Right ventricle myocardium inferior (tissue), 1 donor: ENCODE measurements at regions not wholly inside any gene's neighbourhood (a gene's known extent, or its start where the extent isn't known, plus 50 kb on each side); places are given as distances from the start of the nearest gene placed in this dataset.
A peak's percentile ranks its signal among the peaks of the same experiment; 100 is the strongest.

Source experiments
- ATAC-seq: fragments of 200-7000 bp; cut with Tn5 transposase; one replicate; pipeline ENCODE4 v1.9.1; 2020; ENCODE audit warnings: mild to moderate bottlenecking, moderate library complexity
- DNase-seq: peaks from one replicate; pipeline ENCODE4 v3.0.0; 2021; ENCODE audit errors: missing footprints
- intact Hi-C: fragments of 100-400 bp; cut with DNase I; formaldehyde crosslinking; loops from one replicate; pipeline ENCODE4 v1.11.0; 2022
- donor health status: DM: no; HTN: yes; CAD: no; lungs with severe emphysema.

DNA sequence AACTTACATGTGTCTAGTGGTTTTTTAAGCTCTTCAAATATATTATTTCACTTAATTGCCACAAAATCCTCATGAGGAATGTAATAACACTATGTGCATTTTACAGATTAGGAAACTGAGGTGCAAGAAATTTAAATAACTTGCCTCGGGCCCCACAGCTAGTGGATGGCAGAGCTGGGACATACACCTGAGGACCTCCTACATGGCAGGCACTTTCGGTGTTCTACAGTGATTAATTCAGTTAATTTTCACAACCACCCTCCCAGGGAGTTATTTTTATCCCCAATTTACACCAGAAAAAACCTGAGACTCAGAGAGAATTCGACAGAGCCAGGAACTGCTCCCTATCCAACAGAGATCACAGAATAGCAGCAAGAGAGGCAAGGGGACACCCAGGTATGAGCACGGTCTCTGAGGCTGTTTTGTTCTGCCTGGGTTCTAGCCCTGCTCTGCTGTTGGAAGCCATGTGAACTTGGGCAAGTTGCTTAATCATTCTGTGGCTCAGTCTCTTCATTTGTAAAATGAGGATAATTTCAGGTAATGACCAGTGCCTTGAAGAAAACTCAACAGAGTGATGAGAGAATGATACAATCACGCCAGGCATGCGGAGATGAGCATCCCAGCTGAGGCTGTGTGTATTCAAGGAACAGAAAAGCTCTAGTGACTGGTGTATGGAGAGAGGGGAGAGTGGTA, 82.3 kb downstream of the MYCN start:
- no peak for DNase-seq
- no peak for ATAC-seq

GRCh38 chr2:16021611-16022363, 81.4 kb downstream of the MYCN start:
- DNase-seq (no peak), ATAC-seq (no peak)
- intact Hi-C loops: no loop called here

More for the DNA sequence above, 82.3 kb downstream of the MYCN start:
- intact Hi-C loops: no loop called here

DNA sequence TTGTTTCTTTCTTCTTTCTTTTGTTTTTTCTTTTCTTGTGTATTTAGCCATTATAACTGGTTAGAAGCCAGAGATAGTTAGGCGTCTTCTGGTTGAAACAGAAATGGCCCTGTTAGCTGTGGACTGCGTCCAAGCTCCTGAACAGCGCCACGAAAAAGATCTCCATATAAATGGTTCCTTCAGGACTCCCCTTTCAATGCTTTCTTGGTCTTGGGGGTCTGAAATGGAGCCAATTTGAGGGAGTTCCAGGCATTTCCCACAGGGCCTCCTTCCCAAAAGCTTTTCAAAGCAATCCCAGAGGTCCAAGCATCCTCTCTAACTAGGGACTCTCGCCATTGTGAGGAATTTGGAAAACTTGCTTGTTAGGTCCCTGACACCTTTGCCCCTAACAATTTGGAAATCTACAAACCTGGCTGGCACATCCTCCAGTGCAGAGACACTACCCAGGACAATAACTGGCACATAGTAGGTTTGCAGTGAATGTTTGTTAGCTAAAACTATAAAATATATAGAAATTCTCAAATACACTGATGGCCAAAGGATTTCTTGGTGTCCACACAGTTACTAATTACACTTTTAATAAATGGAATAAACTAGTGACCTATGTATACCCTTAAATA, 80.1 kb downstream of the MYCN start:
- intact Hi-C loops: no loop called here
- no peak for ATAC-seq
- no peak for DNase-seq

- ATAC-seq (no peak), DNase-seq (no peak)
- intact Hi-C loops: no loop called here
Measured at GRCh38 chr2:16019617-16020351, 79.4 kb downstream of the MYCN start.

DNA sequence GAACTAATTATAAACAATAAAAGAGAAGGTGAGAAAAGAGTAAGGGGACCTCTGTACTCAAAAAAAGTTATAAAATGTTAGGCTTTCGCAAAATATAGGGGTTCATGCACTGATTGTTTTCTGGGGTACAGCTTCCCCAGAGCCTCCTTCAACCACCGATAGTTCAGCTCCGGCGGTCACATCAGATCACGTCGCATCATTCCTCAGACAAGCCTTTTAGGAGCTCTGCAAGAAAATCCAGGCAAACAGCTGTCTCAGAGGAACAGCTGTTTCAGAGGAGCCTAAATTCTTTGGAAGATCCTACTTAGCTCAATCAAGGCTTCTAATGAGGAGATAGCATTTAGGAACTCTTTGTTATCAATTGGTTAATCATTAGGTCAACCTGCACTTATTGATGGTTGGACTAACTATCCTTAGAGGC, 78.7 kb downstream of the MYCN start:
- ATAC-seq (no peak), DNase-seq (no peak)
- intact Hi-C loops: no loop called here

DNA sequence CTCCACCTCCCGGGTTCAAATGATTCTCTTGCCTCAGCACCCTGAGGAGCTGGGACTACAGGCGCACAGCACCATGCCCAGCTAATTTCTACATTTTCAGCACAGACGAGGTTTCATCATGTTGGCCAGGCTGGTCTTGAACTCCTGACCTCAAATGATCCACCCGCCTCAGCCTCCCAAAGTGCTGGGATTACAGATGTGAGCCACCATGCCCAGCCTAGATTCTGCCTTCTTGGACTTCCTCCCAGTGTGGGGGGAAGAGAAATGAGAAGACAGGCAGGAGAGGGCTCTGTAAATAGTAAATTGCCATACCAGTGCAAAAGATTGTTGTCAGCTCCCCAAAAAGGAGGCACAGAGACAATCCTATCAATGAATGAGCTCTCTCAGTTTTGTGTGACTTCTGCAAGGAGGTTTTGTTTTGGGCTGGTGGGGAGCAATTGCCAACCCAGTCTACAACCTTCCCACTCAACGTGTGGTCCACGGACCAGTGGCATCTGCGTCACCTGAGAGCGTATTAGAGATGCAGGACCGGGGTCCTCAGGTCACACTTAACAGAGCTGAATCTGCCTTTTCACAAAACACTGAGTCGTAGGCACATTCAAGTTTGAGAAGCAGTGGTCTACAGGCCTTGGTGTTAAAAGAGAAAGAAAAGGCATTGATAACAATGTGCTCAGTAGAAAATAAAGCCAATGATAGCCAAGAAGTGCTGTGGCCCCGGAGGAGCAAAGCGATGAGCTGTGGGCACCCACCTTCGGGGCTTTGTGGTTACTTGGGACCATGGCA, 78.1 kb downstream of the MYCN start:
- ATAC-seq: no peak
- intact Hi-C loops: no loop called here

GRCh38 chr2:16016282-16016681, 75.9 kb downstream of the MYCN start:
- no peak for ATAC-seq
- no peak for DNase-seq
- intact Hi-C loops: no loop called here

More for the DNA sequence above, 78.1 kb downstream of the MYCN start:
- DNase-seq: no peak

DNA sequence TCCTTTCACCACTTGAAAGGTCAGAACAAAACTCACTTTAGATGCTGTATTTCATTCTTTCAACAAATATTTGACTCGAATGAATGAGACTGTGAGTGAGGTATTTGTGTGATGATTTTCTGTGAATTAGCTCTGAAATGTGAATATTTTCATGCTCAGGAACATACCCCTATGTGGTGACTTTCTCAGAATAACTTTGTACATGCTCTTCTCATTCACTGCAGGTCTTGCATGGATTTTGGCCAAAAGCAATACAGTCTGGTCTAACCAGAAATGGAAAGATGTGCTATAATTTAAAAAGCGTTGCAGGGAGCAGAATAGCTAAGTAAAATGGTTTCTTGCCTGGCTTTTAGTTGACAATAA, 75.5 kb downstream of the MYCN start:
- DNase-seq (no peak), ATAC-seq (no peak)
- intact Hi-C loops: no loop called here

DNA sequence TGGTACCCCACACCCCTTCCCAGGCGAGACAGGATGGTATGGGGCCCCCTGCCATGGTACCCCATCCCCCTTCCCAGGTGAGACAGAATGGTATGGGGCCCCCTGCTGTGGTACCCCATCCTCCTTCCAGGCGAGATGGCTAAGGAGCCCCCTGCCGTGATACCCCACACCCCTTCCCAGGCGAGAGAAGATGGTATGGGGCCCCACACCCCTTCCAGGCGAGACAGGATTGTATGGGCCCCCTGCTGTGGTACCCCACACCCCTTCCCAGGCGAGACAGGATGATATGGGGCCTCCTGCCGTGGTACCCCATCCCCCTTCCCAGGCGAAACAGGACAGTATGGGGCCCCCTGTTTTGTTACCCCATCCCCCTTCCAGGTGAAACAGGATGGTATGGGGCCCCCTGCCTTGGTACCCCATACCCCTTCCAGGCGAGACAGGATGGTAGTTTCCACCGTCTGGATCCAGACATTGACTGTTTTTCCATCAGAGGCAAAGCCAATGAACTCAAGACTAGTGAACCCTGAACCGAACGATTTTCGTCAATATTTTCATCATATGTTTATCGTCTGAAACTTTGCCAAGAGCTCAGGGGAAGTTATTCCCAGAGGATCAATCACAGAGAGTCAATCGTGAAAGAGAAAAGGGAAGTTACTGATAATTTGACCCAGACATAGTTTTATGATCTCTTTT, 75.0 kb downstream of the MYCN start:
- ATAC-seq (no peak), DNase-seq (no peak)
- intact Hi-C loops: no loop called here

DNA sequence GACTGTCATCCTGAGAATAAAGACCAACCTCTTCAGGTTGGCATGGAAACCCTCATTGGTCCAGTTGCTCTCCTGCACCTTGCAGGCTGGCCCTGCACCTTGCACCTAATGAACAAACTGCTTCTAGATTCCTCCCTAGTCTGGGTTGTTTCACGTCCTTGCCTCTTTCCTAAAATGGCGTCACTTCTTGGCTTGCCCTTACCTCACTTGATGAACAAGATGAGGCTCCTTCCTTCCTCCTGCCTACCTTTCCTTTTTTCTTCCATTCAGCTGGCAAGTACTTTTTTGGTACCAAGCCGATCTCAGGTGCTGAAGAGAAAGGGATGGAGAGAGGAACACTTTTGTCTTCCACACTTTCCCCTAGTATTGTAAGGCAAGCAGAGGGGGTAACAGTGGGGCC, 74.5 kb downstream of the MYCN start:
- intact Hi-C loops: no loop called here
- ATAC-seq (no peak), DNase-seq (no peak)

DNA sequence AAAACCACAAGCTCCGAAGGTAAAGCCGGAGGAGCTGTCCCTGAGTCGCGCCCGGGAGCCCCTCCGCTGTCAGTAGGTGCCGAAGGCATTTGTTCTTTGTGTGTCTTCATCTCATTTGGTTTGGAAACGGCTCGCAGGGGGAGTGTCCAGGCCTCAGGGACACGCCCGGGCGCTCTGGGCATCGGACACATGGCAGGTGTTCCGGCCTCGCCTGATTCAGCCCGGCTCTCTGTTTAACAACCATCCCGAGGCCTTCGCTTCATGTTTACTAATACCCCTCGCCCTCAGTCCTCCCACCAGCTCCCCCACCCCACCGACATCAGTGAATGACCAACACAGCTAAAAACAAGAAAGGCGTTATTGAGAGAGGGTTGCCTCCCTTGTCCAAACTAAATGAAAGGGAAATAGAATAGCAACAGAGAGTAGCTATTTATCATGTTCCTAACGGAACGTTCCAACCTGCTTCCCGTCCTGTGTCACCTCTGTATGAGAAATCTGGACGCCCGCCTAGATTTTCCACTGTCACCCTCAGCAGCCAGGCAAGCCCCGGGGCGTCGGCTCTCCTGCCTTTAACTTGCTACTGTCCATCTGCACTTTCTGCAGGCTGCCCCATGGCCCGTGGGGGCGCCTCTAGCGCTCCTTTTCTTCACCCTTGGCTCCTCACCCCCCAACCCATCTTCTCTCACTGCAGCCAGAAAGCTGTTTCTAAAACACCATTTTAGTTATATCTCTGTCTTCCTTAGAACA, 73.9 kb downstream of the MYCN start:
- intact Hi-C loops: no loop called here
- DNase-seq: no peak
- peak; percentile 84 for ATAC-seq

DNA sequence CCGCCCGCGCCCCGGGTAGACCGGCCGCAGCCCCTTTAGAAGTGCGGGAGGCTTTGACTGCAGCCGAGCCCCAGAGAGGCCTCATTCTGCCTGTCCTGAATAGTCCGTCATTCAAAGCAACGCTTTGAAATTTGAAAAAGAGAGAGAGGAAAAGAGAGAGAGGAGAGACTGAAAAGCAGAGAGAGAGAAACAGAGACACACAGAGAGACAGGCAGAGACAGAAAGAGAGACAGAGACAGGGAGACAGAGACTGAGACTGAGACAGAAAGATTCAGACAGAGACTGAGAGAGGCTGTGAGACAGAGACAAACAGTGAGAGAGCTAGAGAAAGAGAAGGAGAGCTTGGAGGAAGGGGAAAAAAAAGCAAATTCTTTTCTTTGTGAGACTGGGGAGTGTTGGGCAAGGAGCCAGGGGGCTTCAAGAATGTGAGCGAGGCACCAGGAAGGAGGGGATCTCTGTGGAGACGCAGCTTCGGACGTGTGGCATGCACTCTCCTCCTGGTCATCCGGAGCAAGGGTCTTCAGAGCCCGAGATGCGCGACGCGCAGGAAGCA, 73.1 kb downstream of the MYCN start:
- DNase-seq: no peak
- ATAC-seq: no peak
- intact Hi-C loops: no loop called here

DNA sequence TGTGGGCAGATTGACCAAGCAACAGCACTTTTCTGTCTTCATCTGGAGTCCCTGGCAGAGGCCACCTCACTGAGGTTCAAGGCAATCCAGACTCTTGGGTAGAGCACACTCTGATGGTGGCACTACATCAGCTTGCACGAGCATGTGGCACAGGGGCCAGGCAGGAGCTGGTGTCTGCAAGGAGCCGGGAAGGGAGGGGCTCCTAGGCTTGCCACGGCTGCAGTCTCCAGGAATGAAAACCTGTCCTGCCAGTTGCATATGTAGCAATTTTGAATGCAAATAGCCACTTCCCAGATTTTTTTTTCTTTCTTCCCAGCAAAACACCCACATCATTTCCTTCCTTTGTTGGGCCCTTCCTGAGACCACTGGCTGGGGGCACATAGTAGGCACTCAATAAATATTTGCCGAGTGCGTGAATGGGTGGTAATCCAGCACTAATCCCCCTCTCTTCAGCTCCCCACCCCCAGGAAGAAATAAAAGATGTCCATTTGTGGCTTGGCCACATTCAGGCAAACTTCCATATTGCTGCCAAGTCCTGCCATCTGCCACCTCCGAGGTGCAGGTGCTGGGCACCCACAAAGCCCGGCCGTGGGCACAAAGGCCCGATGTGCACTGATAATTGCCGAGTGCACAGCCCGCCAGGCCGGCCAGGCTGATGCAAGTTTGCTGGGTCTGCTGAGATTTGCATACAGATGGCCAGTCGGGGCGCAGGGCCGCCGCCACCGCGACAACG, 72.4 kb downstream of the MYCN start:
- ATAC-seq (no peak), DNase-seq (no peak)
- intact Hi-C loops: no loop called here

DNA sequence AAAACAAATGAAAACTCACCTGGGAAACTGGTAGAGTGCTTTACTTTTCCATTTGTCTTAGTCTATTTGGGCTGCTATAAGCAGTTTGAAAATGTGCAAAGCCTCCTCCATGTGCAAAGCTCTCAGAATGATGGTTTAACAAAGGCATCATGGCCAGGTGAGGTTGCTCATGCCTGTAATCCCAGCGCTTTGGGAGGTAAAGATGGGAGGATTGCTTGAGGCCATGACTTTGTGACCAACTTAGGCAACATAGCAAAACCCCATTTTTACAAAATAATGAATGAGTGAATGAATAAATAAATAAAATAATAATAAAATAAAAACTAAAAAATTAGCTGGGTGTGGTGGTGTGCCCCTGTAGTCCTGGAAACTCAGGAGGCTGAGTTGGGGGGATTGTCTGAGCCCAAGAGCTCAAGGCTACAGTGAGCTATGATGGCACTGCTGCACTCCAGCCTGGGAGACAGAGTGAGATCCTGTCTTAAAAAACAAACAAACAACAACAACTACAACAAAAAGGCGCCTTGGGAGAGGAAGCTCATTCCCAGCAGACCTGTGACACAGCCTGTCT, 71.8 kb downstream of the MYCN start:
- no peak for DNase-seq
- ATAC-seq: no peak
- intact Hi-C loops: no loop called here

DNA sequence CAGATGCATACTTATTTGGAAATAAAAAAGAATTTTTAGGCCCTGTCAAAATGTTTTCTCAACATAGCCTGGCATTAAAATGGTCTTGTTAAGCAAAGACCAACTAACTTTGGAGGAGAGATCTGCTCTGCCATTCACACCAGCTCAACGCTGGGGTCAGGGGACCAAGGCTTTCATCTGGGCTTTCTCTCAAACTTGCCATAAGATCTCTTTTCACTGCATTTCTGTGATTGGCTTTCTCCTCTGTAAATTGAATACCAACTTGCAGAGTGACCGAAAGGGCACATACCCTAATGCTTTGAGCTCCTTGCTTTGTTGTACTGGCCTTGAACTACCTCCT, 71.2 kb downstream of the MYCN start:
- no peak for ATAC-seq
- intact Hi-C loops: no loop called here
- no peak for DNase-seq

GRCh38 chr2:16010951-16011620, 70.7 kb downstream of the MYCN start:
- ATAC-seq: no peak
- DNase-seq: no peak
- intact Hi-C loops: no loop called here
